ENCODE measurements at regions not wholly inside any gene's neighbourhood (a gene's known extent, or its start where the extent isn't known, plus 50 kb on each side); places are given as distances from the start of the nearest gene placed in this dataset.
A peak's percentile ranks its signal among the peaks of the same experiment; 100 is the strongest.
"Not testable (repeated sequence)": the region's sequence is repeated elsewhere in the genome, so short reads cannot be mapped to it uniquely, and the experiment has no call there.

DNA sequence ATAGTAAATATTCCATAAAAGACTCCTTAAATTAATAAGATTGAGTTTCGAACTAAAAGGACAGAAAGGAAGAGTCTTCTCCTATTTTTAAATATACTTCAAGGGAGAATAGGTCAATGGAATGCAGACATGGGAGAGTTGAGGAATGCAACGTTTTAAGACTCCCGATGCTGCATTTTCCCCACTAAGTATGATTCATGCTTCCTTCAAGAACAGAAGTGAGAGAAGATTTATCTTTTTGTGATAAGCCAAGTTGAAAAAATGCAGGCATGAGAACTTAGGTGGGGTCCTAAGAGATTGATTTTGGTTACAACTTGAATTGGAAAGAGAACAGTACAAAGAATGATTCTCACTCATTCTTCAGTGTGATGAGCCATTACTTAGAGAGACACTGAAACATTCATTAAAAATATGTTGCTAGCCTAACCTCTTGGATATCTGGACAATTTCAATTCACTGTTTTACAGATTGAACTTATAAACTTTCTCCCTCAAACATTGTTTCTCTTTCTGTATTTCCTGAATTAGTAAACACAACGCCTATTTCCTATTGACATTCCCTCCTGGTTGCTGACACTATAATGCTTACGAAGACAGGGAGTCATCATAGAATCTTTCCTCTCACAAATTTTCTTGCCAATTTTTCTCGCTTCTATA lies 1666.1 kb upstream of the WWC1 start:
- no peak overlapping the region for H3K4me2 ChIP-seq (ENCODE audit: low read length, poor library complexity, severe bottlenecking)
- no peaks in the 10 kb centered on the region for H3K79me1 ChIP-seq (replicated peaks; ENCODE audit: low read length, poor library complexity, severe bottlenecking)
- no peak overlapping the region for H2BK120ac ChIP-seq (ENCODE audit: low read depth, low read length)
- no peak overlapping the region for H4K91ac ChIP-seq (ENCODE audit: low read length)
- no peak overlapping the region for H3K23ac ChIP-seq (ENCODE audit: low read length in 2 of 2)
- H2BK12ac ChIP-seq (ENCODE audit: low read length in 2 of 2): no peak overlapping the region
- H3K9me3 ChIP-seq (ENCODE audit: control insufficient read depth, low read length): peaks cover 31% of the 10 kb centered on the region
- H2AK5ac ChIP-seq (ENCODE audit: low read length, severe bottlenecking): no peak overlapping the region
- peak; percentile 70 for DNase-seq
- no peak overlapping the region for H3K27ac ChIP-seq (ENCODE audit: low read length, poor library complexity, severe bottlenecking)
- WGBS: 32% methylated on average over 3 of the region's 6 CpGs
- no peak overlapping the region for H2BK15ac ChIP-seq (ENCODE audit: low read depth, poor library complexity, severe bottlenecking)
- no peaks in the 10 kb centered on the region for H3K27me3 ChIP-seq (ENCODE audit: control insufficient read depth in 1 of 2, insufficient read depth in 1 of 2, low read length in 2 of 2)
- no peak overlapping the region for H3K14ac ChIP-seq (ENCODE audit: low read length in 2 of 2)
- no peaks in the 10 kb centered on the region for H3K36me3 ChIP-seq (ENCODE audit: control insufficient read depth in 1 of 2, insufficient read depth in 2 of 2, low read depth in 1 of 2, low read length in 2 of 2)
- no peak overlapping the region for H2AFZ ChIP-seq (ENCODE audit: low read depth, low read length)
- H4K8ac ChIP-seq (ENCODE audit: low read length): no peak overlapping the region
- no peak overlapping the region for H3K18ac ChIP-seq (ENCODE audit: low read depth in 1 of 2, low read length in 2 of 2)
- H3K4ac ChIP-seq (ENCODE audit: low read depth in 1 of 2, low read length in 2 of 2): no peak overlapping the region
- H2BK5ac ChIP-seq (ENCODE audit: low read depth, low read length, poor library complexity, severe bottlenecking): no peak overlapping the region
- no peak overlapping the region for H3K9ac ChIP-seq (ENCODE audit: low read length)
- no peaks in the 10 kb centered on the region for H3K4me1 ChIP-seq (ENCODE audit: control insufficient read depth, insufficient read depth, low read depth, low read length)
- H3K4me3 ChIP-seq (ENCODE audit: insufficient read depth in 1 of 2, low read depth in 1 of 2, low read length in 2 of 2): no peak overlapping the region

DNA sequence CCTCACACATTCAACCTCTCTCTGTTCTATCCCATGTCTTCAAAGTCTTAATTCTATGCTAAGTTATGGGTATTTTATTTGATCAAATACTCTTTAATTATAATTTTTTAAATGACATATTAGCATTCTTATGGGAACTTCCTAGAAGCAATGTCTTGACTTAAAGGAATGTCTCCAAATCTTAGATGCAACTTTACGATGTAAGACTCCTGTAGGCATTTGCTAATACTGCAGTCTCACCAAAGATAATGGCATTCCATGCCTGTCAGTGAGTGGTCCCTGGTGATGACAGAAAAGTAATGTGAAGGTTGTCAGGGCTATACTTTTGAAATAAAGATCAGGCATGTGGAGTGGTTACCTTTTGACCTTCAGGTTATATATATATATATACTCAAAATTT lies 1654.2 kb upstream of the WWC1 start:
- Histone ChIP-seq H3K4me1 (ENCODE audit: control insufficient read depth, insufficient read depth, low read depth, low read length) (no peaks in the 10 kb centered on the region), H2BK120ac (ENCODE audit: low read depth, low read length) (no peak overlapping the region), H2AFZ (ENCODE audit: low read depth, low read length) (no peak overlapping the region), H3K9ac (ENCODE audit: low read length) (no peak overlapping the region), H3K4me2 (ENCODE audit: low read length, poor library complexity, severe bottlenecking) (no peak overlapping the region), H3K27ac (ENCODE audit: low read length, poor library complexity, severe bottlenecking) (no peak overlapping the region), H4K8ac (ENCODE audit: low read length) (no peak overlapping the region), H3K9me3 (ENCODE audit: control insufficient read depth, low read length) (peaks cover 20% of the 10 kb centered on the region), H2BK12ac (ENCODE audit: low read length in 2 of 2) (no peak overlapping the region), H2BK15ac (ENCODE audit: low read depth, poor library complexity, severe bottlenecking) (no peak overlapping the region), H3K18ac (ENCODE audit: low read depth in 1 of 2, low read length in 2 of 2) (no peak overlapping the region), H3K36me3 (ENCODE audit: control insufficient read depth in 1 of 2, insufficient read depth in 2 of 2, low read depth in 1 of 2, low read length in 2 of 2) (no peaks in the 10 kb centered on the region), H3K79me1 (replicated peaks; ENCODE audit: low read length, poor library complexity, severe bottlenecking) (no peaks in the 10 kb centered on the region), H3K4me3 (ENCODE audit: insufficient read depth in 1 of 2, low read depth in 1 of 2, low read length in 2 of 2) (no peak overlapping the region), H3K4ac (ENCODE audit: low read depth in 1 of 2, low read length in 2 of 2) (no peak overlapping the region), H2BK5ac (ENCODE audit: low read depth, low read length, poor library complexity, severe bottlenecking) (no peak overlapping the region), H3K14ac (ENCODE audit: low read length in 2 of 2) (no peak overlapping the region), H2AK5ac (ENCODE audit: low read length, severe bottlenecking) (no peak overlapping the region), H3K27me3 (ENCODE audit: control insufficient read depth in 1 of 2, insufficient read depth in 1 of 2, low read length in 2 of 2) (no peaks in the 10 kb centered on the region), H3K23ac (ENCODE audit: low read length in 2 of 2) (no peak overlapping the region), H4K91ac (ENCODE audit: low read length) (no peak overlapping the region)
- no peak for DNase-seq
- WGBS: 91% methylated on average over 1 of the region's 1 CpG

DNA sequence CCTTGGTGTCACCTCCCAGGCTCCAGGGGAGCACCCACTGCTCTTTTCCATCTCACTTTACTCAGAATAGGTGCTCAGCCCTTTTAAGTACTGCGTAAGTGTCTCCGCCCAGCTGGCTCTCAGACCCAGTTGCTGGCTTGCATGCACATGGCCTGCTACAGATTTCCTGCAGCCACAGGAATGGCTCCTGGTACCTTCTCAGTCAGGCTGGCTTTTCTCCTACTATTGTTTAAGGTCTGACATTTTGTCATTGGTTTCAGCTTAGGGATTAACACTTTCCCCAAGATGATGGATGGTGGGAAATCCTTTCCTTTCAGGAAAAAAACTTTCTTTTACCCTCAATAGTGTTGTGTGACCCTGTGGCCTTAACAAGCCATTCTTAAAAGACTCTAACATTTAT lies 1652.3 kb upstream of the WWC1 start:
- peak; percentile 15 for DNase-seq
- H3K23ac ChIP-seq (ENCODE audit: low read length in 2 of 2): no peak overlapping the region
- H3K4me1 ChIP-seq (ENCODE audit: control insufficient read depth, insufficient read depth, low read depth, low read length): no peaks in the 10 kb centered on the region
- no peak overlapping the region for H3K4me2 ChIP-seq (ENCODE audit: low read length, poor library complexity, severe bottlenecking)
- WGBS: 92% methylated on average over 2 of the region's 2 CpGs
- peak overlapping the region in 1 of 2 experiments; percentile 70 for H3K18ac ChIP-seq (ENCODE audit: low read depth in 1 of 2, low read length in 2 of 2)
- H3K79me1 ChIP-seq (replicated peaks; ENCODE audit: low read length, poor library complexity, severe bottlenecking): no peaks in the 10 kb centered on the region
- no peak overlapping the region for H3K4me3 ChIP-seq (ENCODE audit: insufficient read depth in 1 of 2, low read depth in 1 of 2, low read length in 2 of 2)
- H2BK15ac ChIP-seq (ENCODE audit: low read depth, poor library complexity, severe bottlenecking): peak overlapping the region; percentile 28
- H2AFZ ChIP-seq (ENCODE audit: low read depth, low read length): no peak overlapping the region
- peaks cover 22% of the 10 kb centered on the region for H3K9me3 ChIP-seq (ENCODE audit: control insufficient read depth, low read length)
- peak overlapping the region in 1 of 2 experiments; percentile 84 for H2BK12ac ChIP-seq (ENCODE audit: low read length in 2 of 2)
- H3K27ac ChIP-seq (ENCODE audit: low read length, poor library complexity, severe bottlenecking): no peak overlapping the region
- peak overlapping the region; percentile 19 for H2BK120ac ChIP-seq (ENCODE audit: low read depth, low read length)
- H3K9ac ChIP-seq (ENCODE audit: low read length): no peak overlapping the region
- H4K8ac ChIP-seq (ENCODE audit: low read length): peak overlapping the region; percentile 80
- peak overlapping the region; percentile 39 for H4K91ac ChIP-seq (ENCODE audit: low read length)
- H3K36me3 ChIP-seq (ENCODE audit: control insufficient read depth in 1 of 2, insufficient read depth in 2 of 2, low read depth in 1 of 2, low read length in 2 of 2): no peaks in the 10 kb centered on the region
- H2BK5ac ChIP-seq (ENCODE audit: low read depth, low read length, poor library complexity, severe bottlenecking): no peak overlapping the region
- peak overlapping the region; percentile 15 to 20 for H3K14ac ChIP-seq (ENCODE audit: low read length in 2 of 2)
- H2AK5ac ChIP-seq (ENCODE audit: low read length, severe bottlenecking): no peak overlapping the region
- H3K27me3 ChIP-seq (ENCODE audit: control insufficient read depth in 1 of 2, insufficient read depth in 1 of 2, low read length in 2 of 2): no peaks in the 10 kb centered on the region
- H3K4ac ChIP-seq (ENCODE audit: low read depth in 1 of 2, low read length in 2 of 2): no peak overlapping the region

DNA sequence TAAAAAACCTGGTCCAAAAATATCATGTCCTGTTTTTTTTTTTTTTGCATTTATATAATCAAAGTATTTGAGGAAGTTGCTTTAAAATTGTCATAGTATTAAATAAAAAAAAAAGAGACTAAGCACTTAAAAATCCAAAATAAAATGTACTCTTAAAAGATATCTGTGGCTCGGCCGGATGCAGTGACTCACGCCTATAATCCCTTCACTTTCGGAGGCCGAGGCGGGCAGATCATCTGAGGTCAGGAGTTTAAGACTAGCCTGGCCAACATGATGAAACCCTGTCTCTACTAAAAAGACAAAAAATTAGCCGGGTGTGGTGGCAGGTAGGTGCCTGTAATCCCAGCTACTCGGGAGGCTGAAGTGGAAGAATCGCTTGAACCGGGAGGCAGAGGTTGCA lies 1651.3 kb upstream of the WWC1 start:
- not testable (repeated sequence) for H3K23ac ChIP-seq (ENCODE audit: low read length in 2 of 2); H3K18ac ChIP-seq (ENCODE audit: low read depth in 1 of 2, low read length in 2 of 2); H3K4me1 ChIP-seq (ENCODE audit: control insufficient read depth, insufficient read depth, low read depth, low read length); H3K36me3 ChIP-seq (ENCODE audit: control insufficient read depth in 1 of 2, insufficient read depth in 2 of 2, low read depth in 1 of 2, low read length in 2 of 2); H2BK12ac ChIP-seq (ENCODE audit: low read length in 2 of 2); H3K4me2 ChIP-seq (ENCODE audit: low read length, poor library complexity, severe bottlenecking); H3K27ac ChIP-seq (ENCODE audit: low read length, poor library complexity, severe bottlenecking); H2BK5ac ChIP-seq (ENCODE audit: low read depth, low read length, poor library complexity, severe bottlenecking); H2AK5ac ChIP-seq (ENCODE audit: low read length, severe bottlenecking); H3K4me3 ChIP-seq (ENCODE audit: insufficient read depth in 1 of 2, low read depth in 1 of 2, low read length in 2 of 2); H4K91ac ChIP-seq (ENCODE audit: low read length); H3K79me1 ChIP-seq (replicated peaks; ENCODE audit: low read length, poor library complexity, severe bottlenecking); H3K14ac ChIP-seq (ENCODE audit: low read length in 2 of 2); H3K9ac ChIP-seq (ENCODE audit: low read length); H4K8ac ChIP-seq (ENCODE audit: low read length); H2BK15ac ChIP-seq (ENCODE audit: low read depth, poor library complexity, severe bottlenecking); H3K27me3 ChIP-seq (ENCODE audit: control insufficient read depth in 1 of 2, insufficient read depth in 1 of 2, low read length in 2 of 2); H3K4ac ChIP-seq (ENCODE audit: low read depth in 1 of 2, low read length in 2 of 2); H2AFZ ChIP-seq (ENCODE audit: low read depth, low read length)
- H3K9me3 ChIP-seq (ENCODE audit: control insufficient read depth, low read length): peaks cover 19% of the 10 kb centered on the region
- 41% methylated on average over 10 of the region's 10 CpGs for WGBS
- peak; percentile 54 for DNase-seq
- H2BK120ac ChIP-seq (ENCODE audit: low read depth, low read length): peak overlapping the region; percentile 49
